NCI-H774 (cell line): ENCODE measurements at regions not wholly inside any gene's neighbourhood (a gene's known extent, or its start where the extent isn't known, plus 50 kb on each side); places are given as distances from the start of the nearest gene placed in this dataset.

ENCODE experiments used
- DNase-seq: peaks from one replicate; lab custom pipeline; 2025; lab: John Stamatoyannopoulos, UW

DNA sequence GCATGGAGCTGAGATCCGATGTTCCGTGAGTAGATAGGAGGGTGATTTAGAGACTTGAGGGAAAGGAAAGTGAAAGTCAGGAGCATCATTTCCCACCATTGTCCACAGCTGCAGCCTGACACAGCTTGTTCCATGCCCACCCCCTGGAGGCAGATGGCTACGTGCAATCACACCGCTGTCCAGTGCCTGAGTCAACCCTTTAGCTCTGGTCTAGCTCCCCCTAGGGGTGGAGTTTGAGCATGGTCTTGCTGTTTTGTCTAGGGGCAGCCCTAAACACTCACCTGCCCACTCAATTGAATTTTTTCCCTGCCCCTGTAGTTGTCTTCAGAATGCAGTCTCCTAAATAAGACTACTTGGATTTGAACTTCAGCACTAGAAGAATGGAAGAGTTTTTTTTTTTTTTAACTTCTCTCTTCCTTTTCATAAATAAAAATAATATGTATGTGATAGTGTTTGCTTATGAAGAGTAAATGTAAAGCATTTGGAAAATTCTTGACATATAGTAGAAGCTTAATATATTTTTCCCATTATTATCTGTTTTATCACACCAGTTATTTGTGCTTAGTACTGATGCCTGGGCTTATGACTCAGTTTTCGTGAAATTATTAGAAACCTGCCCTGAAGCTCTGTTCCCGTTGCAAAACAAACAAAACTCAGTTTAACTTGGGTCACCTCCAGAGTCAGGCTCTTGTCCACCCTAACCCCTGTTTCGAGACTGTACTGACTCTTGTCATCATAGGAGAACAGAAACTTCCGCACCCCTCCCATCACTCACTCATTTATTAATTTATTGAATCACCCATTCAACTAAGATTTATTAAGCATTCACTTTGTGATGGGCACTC, 814.8 kb downstream of the MAFB start:
- peak; percentile 83 for DNase-seq

DNA sequence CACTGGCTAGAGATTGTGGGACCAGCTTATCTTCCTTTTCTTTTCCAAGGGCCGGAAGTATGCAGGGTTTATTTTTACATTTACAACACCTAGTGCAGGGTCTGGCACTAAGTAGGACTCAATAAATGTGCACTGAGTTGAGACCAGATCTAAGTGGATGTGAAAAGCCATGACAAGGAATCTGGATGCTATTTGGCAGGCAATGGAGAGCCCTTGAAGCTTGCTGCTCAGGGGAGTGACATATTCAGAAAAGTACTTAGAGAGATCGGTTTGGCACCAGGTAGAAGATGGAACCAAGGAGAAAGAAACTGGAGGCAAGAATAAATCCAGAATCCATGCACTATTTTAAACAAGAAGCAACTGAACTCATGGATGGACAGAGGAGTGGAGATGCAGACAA, 815.8 kb downstream of the MAFB start:
- no peak for DNase-seq

- DNase-seq, result no peak
Measured at GRCh38 chr20:39871013-39871412, 818.0 kb downstream of the MAFB start.

DNA sequence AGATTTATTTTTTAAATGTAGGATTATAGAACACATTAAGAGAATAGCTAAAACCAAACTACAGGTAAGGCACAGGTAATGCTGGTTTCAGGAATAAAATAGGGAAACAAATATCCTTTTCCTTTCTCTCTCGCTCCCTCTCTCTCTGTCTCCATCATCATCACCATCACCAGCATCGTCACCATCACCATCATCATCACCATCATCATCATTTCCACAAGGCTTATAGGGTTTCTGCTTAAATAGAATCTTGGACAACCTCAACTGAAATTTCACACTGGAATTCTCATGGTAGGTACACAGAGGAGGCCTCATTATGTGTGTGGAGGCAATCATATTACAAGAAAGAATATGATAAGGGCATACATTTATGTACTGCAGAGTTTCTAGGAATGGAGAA, 823.6 kb downstream of the MAFB start:
- DNase-seq, result no peak

DNA sequence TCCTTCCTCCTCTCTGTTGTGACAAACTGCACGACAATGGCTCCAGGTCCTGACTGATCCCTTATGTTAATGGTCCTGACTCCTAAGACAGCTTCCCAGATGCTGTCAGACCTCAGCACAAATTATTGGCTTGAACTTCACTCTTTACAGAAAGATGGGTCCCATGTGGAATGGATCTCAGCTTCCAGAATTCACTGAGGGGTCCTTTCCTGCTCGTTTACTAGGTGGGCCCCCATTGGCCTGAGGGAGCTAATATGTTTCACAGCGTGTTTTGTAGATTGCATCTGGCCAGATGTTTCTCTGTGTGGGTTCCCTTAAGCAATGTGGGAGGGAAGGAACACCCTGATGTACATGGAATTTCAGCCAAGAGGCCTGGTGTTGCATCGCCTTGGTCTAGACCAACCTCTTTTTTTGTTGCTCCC, 826.6 kb downstream of the MAFB start:
- DNase-seq, result no peak

DNA sequence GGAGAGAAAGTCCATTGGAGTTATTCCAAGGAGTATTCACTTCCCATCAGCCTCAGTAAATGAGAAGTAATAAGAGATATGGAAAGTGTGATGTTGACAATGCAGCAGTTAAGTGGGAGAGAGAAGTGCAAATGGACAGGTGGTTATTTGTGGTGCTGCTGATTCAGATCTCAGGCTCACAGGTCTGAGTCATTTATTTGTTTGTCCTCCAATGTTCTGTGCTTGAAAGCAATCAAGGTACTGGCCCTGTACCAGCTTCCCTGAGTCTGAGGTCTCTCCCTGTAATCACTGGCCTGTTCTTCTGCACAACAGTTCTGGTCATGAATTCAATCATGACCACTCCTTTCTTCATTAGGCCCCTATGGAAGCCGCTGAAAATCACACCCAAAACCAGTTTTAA, 827.7 kb downstream of the MAFB start:
- DNase-seq, result peak; percentile 85

DNA sequence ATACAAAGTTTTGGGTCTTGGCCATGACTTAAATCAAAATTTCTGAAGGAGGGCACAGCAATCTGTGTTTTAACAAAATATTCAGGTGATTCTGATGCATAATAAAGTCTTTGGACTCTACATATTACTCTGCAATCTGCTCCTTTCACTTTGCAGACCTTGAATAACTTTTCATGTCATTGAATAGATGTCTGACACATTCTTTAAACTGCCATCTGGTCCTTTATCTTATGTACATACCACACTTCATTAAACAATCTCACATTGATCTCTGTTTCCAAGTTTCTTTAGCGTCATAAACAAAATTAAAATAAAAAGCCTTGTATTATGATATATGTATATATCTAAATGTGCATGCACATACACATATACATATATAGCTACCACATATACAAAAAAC, 831.2 kb downstream of the MAFB start:
- DNase-seq, result no peak

GRCh38 chr20:39857187-39857586, 831.8 kb downstream of the MAFB start:
- no peak for DNase-seq

- DNase-seq, result no peak
Measured at GRCh38 chr20:39855799-39856198, 833.2 kb downstream of the MAFB start.

DNA sequence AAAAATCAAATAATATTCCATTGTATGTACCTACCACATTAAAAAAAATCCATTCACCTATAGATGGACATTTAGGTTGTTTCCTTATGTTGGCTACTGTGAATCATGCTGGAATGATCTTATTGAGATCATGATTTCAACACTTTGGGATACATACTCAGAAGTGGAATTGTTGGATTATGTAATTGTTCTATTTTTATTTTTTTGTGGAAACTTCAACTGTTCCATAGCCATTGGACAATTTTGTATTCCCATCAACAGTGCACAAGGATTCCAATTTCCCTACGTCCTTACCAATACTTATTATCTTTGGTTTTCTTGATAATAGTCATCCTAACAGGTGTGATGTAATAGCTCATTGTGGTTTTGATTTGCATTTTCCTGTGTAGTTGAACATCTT, 834.0 kb downstream of the MAFB start:
- no peak for DNase-seq

DNA sequence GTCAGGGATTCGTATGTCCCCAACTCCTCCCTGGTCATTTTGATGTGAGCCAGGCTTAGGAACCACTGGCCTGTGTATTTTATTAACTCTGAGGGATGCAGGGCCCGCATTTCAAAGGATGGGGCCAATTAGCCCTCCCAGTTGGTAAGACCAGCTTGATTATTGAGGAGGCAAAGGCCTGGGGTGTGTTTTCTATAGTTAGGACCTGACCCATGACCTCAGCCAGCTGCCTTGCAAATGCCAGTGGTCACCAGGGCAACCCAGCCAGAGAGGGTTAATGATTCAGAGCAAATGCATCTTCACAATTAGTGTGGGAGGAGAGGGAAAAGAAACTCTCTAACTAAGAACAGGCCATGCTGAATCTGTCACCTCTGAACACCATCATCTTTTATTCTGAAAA, 835.4 kb downstream of the MAFB start:
- no peak for DNase-seq

DNA sequence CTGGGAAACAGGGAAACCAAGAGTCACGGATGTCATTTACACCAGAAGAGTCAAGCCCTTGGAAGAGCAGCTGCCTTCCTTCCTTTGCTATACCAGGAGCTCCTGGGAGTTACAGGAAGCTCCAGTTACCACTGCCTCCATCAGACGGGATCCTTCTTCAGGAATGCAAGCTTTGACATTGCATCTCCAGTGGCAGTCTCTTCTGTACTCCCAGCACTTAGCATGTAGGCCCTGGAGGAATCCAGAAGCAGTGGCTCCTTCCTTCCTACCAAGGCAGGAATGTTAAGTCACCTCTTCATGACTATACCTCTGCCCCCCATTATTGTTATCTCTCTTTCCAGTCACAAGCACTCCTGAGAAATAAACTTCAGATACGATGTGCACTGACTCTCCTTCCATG, 836.0 kb downstream of the MAFB start:
- DNase-seq, result no peak

- DNase-seq, result no peak
Measured at GRCh38 chr20:39851459-39851858, 837.6 kb downstream of the MAFB start.

DNA sequence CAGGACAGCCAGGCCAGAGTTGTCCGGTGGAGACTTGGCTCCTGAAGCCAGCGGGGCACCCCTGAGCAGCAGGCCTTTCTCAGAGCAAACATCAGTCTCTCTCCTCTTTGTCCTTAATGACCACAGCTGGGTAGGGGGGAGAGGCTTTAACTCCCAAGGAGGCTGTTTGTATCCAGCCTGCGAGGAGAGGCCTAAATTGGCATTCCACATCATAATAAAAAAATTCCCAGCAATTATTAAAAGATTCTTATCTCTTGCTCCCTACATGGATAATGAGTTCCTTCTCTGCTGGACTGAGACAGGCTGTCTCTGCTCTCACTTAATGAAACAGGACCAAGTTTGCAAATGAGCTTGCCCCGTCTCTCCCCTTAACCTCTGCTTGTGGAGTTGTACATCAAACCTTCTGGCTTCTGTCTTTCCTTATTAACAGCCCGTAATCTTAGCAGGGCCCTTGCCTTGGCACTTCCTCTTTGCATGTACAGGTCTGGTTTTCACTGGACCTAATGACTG, 838.2 kb downstream of the MAFB start:
- DNase-seq, result no peak

DNA sequence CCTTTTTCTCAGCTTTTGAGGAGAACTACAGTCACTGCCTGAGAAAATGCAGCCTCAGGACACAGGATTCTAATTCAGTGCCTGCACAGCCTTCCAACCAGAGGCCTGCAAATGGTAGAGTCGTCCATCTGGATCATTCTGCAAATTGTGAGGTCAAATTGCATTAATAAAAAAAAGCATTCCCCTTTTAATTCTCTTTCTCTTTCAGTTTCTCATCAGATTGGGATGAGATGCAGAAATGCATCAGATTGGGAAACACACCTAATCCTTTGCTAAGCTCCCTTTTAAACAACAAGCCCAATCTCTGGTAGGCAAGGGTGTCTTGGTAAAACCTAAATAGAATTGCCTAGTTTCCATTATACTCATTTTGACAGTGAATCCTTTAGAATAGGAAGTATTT, 838.8 kb downstream of the MAFB start:
- DNase-seq, result no peak

DNA sequence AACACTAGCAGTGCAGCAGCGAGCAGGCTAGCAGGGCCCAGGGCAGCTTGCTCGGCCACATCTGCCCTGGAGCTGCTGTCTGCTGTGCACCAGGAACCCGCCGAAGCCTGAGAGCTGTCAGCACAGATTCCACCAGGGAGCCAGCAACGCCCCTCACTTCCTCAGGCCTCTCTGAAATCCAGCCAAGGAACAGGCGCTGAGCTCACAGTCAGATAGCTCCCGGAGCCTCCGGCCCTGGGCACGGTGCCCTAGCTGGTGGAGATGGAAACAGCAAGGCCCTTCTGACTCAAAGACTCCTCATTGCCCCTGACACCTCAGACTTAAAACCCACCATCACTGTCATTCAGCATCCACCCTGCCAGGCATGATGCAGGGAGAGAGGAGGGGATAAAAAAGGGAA, 839.4 kb downstream of the MAFB start:
- DNase-seq, result no peak

DNA sequence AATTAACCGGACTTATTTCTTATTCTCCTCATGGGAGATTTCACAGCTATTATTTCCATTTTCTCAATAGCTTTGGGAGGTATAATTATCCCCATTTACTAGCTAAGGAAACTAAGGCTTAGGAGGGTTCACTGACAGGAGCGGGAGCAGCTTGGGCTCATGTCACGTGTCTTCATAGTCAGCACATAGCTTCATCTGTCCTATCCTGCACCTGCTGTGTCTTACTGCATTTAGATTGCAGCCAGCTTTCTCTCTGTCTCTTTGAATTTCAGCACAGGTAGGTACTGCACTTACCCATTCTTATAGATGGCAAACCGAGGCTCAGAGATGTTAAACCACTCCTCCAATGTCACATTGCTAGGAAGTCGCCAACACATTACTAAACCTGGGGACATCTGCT, 839.9 kb downstream of the MAFB start:
- DNase-seq, result no peak

- DNase-seq, result no peak
Measured at GRCh38 chr20:39839399-39840119, 849.5 kb downstream of the MAFB start.

- DNase-seq, result no peak
Measured at GRCh38 chr20:39837561-39837960, 851.5 kb downstream of the MAFB start.

GRCh38 chr20:39835130-39835842, 853.8 kb downstream of the MAFB start:
- DNase-seq, result no peak

DNA sequence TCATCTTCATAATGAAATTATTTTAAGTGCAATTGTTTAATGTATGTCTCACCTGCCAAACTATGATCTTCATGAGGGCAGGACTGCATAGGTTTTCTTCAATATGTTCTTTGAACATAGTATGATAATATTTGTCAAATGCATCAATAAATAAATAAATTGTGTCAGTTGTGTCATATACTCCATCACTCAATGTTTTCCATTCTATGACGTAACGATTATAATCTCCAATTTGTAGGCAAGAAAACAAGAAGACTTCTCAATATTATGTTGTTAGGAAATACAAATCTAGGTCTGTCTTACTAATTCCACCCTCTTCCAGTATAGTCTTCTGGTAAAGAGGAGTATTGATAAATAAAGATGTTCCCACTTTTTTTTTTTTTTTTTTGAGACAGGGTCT, 858.1 kb downstream of the MAFB start:
- DNase-seq, result no peak

DNA sequence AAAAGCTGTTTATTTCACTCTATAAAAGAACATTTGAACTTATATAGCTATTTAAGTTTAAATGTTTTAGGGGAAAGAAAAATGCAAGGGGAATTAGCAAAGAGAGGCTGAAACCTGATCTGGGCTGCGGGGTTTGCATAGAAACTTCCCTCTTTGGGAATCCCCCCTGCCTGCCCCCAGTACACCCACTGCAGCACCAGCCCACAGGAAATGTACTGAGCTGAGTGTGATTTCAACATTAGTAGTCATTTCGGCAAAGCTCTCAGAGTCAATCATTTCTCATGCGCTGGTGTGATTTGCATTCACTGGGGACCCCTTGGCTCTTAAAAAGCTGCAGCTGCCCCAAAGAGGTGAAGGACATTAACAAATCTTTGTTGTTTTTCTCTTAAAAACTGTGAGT, 859.4 kb downstream of the MAFB start:
- DNase-seq, result no peak

DNA sequence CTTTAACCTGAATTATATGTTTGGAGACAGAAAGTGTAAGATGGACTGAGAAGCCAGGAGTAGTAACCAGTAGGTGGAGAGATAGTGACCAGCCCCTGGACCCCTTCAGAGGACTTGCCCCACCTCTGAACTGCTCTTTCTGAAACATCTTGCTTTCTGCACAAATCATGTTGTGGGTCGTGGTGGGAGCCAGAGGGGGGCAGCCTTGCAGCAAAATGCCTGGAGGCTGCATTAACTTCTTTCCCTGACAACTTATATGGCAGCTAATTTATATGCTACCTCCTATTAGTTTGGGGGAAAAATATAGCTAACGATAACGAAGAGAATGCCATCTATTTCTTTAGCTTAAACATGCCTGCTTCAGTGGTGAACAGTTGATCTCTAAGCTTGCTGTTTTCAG, 859.8 kb downstream of the MAFB start:
- no peak for DNase-seq
